HCT116 (cell line): ENCODE measurements at regions not wholly inside any gene's neighbourhood (a gene's known extent, or its start where the extent isn't known, plus 50 kb on each side); places are given as distances from the start of the nearest gene placed in this dataset.

Experiments
- ATAC-seq: fragments of 200-7000 bp; cut with Tn5 transposase; 2 replicates; pipeline ENCODE4 v1.9.1; 2020; ENCODE audit warnings: mild to moderate bottlenecking, moderate library complexity
- BruUV-seq: library from RNA; stranded (reverse); fragments of 400-500 nt; replicated peaks from 2 replicates; lab custom pipeline; 2021; lab: Mats Ljungman, UMichigan
- CTCF ChIA-PET: fragments of 300-600 bp; sonication (Branson Sonifier 250); formaldehyde crosslinking; loops from one replicate; lab custom pipeline; 2021; ENCODE audit warnings: antibody characterized with exemption; lab: Charles Lee
- POLR2A ChIA-PET: fragments of 300-600, 350-600 bp; sonication (Branson Sonifier 250); formaldehyde crosslinking; loops from one replicate; lab custom pipeline; 2021; ENCODE audit warnings: antibody characterized with exemption; lab: Charles Lee
- RAD21 ChIA-PET, 2 experiments: fragments of 300-600 bp; sonication (Branson Sonifier 250); formaldehyde crosslinking; loops; one replicate each; lab custom pipeline; 2023; ENCODE audit warnings: low total read pairs in 2 of 2; ENCODE audit not compliant: uncharacterized antibody in 2 of 2, unreplicated experiment in 2 of 2, low non-redundant PET in 1 of 2; lab: Charles Lee
- DNase-seq: peaks from one replicate; pipeline ENCODE4 v3.0.0-alpha.2; 2010; ENCODE audit warnings: low read depth, low spot score
- H2AFZ ChIP-seq: fragments of 200-600 bp; shearing (Covaris generic), sonication (generic); 2 replicates; pipeline ENCODE4 v1.6.1; 2017; ENCODE audit warnings: low read depth, mixed run types, mixed read lengths, antibody characterized with exemption, low read length; ENCODE audit not compliant: poor library complexity, severe bottlenecking
- H3K27ac ChIP-seq: 2 replicates; pipeline ENCODE4 v1.5.1; 2012; ENCODE audit warnings: low read depth, low read length
- H3K27me3 ChIP-seq: fragments of 200-600 bp; sonication (generic); 2 replicates; pipeline ENCODE4 v1.6.1; 2016; ENCODE audit warnings: mixed run types, low read length, mixed read lengths; ENCODE audit not compliant: insufficient read depth
- H3K36me3 ChIP-seq, 2 experiments: fragments of 200-500 bp in 1 of 2; fragments of 200-600 bp in 1 of 2; sonication (Bioruptor generic) in 1 of 2; sonication (generic) in 1 of 2; 2 replicates each; pipeline versions ENCODE4 v1.5.1 to v1.6.1; 2014 to 2016; ENCODE audit warnings: low read length in 2 of 2, inconsistent platforms in 1 of 2, mixed read lengths in 1 of 2, mixed run types in 1 of 2; ENCODE audit not compliant: insufficient read depth in 2 of 2, control insufficient read depth in 1 of 2
- H3K4me1 ChIP-seq, 2 experiments: fragments of 200-600 bp in 1 of 2; sonication (generic) in 1 of 2; 2 replicates each; pipeline versions ENCODE4 v1.5.1 to v1.6.1; 2012 to 2017; ENCODE audit warnings: low read length in 2 of 2, inconsistent platforms in 1 of 2, mild to moderate bottlenecking in 1 of 2, mixed read lengths in 1 of 2, mixed run types in 1 of 2, moderate library complexity in 1 of 2; ENCODE audit not compliant: insufficient read depth in 2 of 2, control insufficient read depth in 1 of 2
- H3K4me2 ChIP-seq: fragments of 200-600 bp; sonication (generic); 2 replicates; pipeline ENCODE4 v1.6.1; 2017; ENCODE audit warnings: mixed run types, low read length, mixed read lengths
- H3K4me3 ChIP-seq, 2 experiments: fragments of 200-600 bp in 1 of 2; sonication (generic) in 1 of 2; replicated peaks in 1 of 2; 2 replicates each; pipeline ENCODE4 v1.5.1; 2011 to 2016; ENCODE audit warnings: low read length in 2 of 2, control low read depth in 1 of 2, low read depth in 1 of 2, mild to moderate bottlenecking in 1 of 2, mixed read lengths in 1 of 2, mixed run types in 1 of 2
- H3K79me2 ChIP-seq: fragments of 200-600 bp; sonication (generic); 2 replicates; pipeline ENCODE4 v1.6.1; 2017; ENCODE audit warnings: mild to moderate bottlenecking, mixed run types, low read length, moderate library complexity, mixed read lengths; ENCODE audit not compliant: insufficient read depth
- H3K9ac ChIP-seq: fragments of 200-600 bp; sonication (generic); 2 replicates; pipeline ENCODE4 v1.6.1; 2016; ENCODE audit warnings: low read length, mixed read lengths
- H3K9me2 ChIP-seq: fragments of 200-600 bp; sonication (generic), shearing (Covaris generic); 2 replicates; pipeline ENCODE4 v1.6.1; 2017; ENCODE audit warnings: mixed run types, mild to moderate bottlenecking, moderate library complexity; ENCODE audit not compliant: insufficient read depth
- H3K9me3 ChIP-seq, 2 experiments: fragments of 200-500 bp in 1 of 2; fragments of 200-600 bp in 1 of 2; sonication (Bioruptor generic) in 1 of 2; sonication (generic) in 1 of 2; 2 replicates each; pipeline ENCODE4 v1.6.1; 2014 to 2017; ENCODE audit warnings: low read length in 2 of 2, mixed read lengths in 2 of 2, inconsistent platforms in 1 of 2, low read depth in 1 of 2, mild to moderate bottlenecking in 1 of 2, mixed run types in 1 of 2, moderate library complexity in 1 of 2; ENCODE audit not compliant: control insufficient read depth in 1 of 2, insufficient read depth in 1 of 2
- H4K20me1 ChIP-seq: fragments of 200-600 bp; sonication (generic), shearing (Covaris generic); 2 replicates; pipeline ENCODE4 v1.6.1; 2017; ENCODE audit warnings: mixed run types, mild to moderate bottlenecking, moderate library complexity; ENCODE audit not compliant: insufficient read depth
- CBX3 ChIP-seq: IDR thresholded peaks from 2 replicates; pipeline ENCODE4 v1.6.1; 2012; ENCODE audit warnings: low read depth
- CEBPB ChIP-seq: IDR thresholded peaks from 2 replicates; pipeline ENCODE4 v1.6.1; 2012; ENCODE audit warnings: low read depth
- EGR1 ChIP-seq: IDR thresholded peaks from 2 replicates; pipeline ENCODE4 v1.6.1; 2012; ENCODE audit warnings: low read depth
- EZH2 ChIP-seq: fragments of 200-600 bp; sonication (generic); IDR thresholded peaks from 2 replicates; pipeline ENCODE4 v1.6.1; 2017; ENCODE audit warnings: antibody characterized with exemption, mixed run types
- EZH2phosphoT487 ChIP-seq: fragments of 200-600 bp; IDR thresholded peaks from 2 replicates; pipeline ENCODE4 v1.6.1; 2018; ENCODE audit warnings: antibody characterized with exemption, borderline replicate concordance
- FOSL1 ChIP-seq: IDR thresholded peaks from 2 replicates; pipeline ENCODE4 v1.6.1; 2012; ENCODE audit warnings: low read depth
- JUND ChIP-seq: IDR thresholded peaks from 2 replicates; pipeline ENCODE4 v1.6.1; 2012
- POLR2AphosphoS5 ChIP-seq: IDR thresholded peaks from 2 replicates; pipeline ENCODE4 v1.6.1; 2011; ENCODE audit warnings: mild to moderate bottlenecking, low read depth, low read length, moderate library complexity
- RAD21 ChIP-seq: IDR thresholded peaks from 2 replicates; pipeline ENCODE4 v1.6.1; 2012; ENCODE audit warnings: low read depth, mild to moderate bottlenecking
- SIN3A ChIP-seq: IDR thresholded peaks from 2 replicates; pipeline ENCODE4 v1.6.1; 2012; ENCODE audit warnings: low read depth
- SP1 ChIP-seq: IDR thresholded peaks from 2 replicates; pipeline ENCODE4 v1.6.1; 2012; ENCODE audit warnings: low read depth
- SRF ChIP-seq: IDR thresholded peaks from 2 replicates; pipeline ENCODE4 v1.6.1; 2012; ENCODE audit warnings: low read depth
- TCF7L2 ChIP-seq: IDR thresholded peaks from 2 replicates; pipeline ENCODE4 v1.7.0; 2011; ENCODE audit warnings: borderline replicate concordance, inconsistent platforms; ENCODE audit not compliant: insufficient read depth, insufficient read length; ENCODE audit errors: extremely low read depth
- YY1 ChIP-seq: IDR thresholded peaks from 2 replicates; pipeline ENCODE4 v1.6.1; 2011; ENCODE audit warnings: low read length, low read depth, moderate library complexity, mild to moderate bottlenecking; ENCODE audit not compliant: insufficient replicate concordance; ENCODE audit errors: extremely low read depth
- ZFX ChIP-seq: fragments of 450-650 bp; IDR thresholded peaks from 2 replicates; pipeline ENCODE4 v1.6.1; 2017
- ZNF274 ChIP-seq: fragments of 200-500 bp; sonication (Bioruptor generic); IDR thresholded peaks from 2 replicates; pipeline ENCODE4 v1.6.1; 2014; ENCODE audit warnings: mild to moderate bottlenecking, low read depth, low read length, inconsistent platforms
- intact Hi-C: fragments of 100-400 bp; cut with micrococcal nuclease; formaldehyde crosslinking; loops from 2 replicates; pipeline ENCODE4 v1.10.0; 2022
- TF ChIP-seq, protein P1 (sequence below): IDR thresholded peaks from 2 replicates; pipeline ENCODE4 v1.6.1; 2012; ENCODE audit warnings: low read depth
- TF ChIP-seq, protein P2 (sequence below): IDR thresholded peaks from 2 replicates; pipeline ENCODE4 v1.6.1; 2012
- TF ChIP-seq, protein P3 (sequence below): IDR thresholded peaks from 2 replicates; pipeline ENCODE4 v1.6.1; 2012

GRCh38 chr1:79859212-79859948 lies 852.9 kb upstream of the ADGRL4 start:
- Histone ChIP-seq H3K4me3 (no peak overlapping the region), H3K79me2 (no peaks in the 10 kb centered on the region), H3K4me2 (no peak overlapping the region), H3K9me2 (no peaks in the 10 kb centered on the region), H3K4me1 (no peaks in the 10 kb centered on the region), H3K27ac (no peak overlapping the region), H3K27me3 (no peaks in the 10 kb centered on the region), H3K9ac (no peak overlapping the region), H4K20me1 (no peaks in the 10 kb centered on the region), H2AFZ (no peak overlapping the region), H3K9me3 (no peaks in the 10 kb centered on the region), H3K36me3 (no peaks in the 10 kb centered on the region)
- ATAC-seq (no peak), DNase-seq (no peak)
- ChIA-PET POLR2A (no interaction called here), CTCF (no interaction called here), RAD21 (no interaction called here)
- TF ChIP-seq, protein P1, sequence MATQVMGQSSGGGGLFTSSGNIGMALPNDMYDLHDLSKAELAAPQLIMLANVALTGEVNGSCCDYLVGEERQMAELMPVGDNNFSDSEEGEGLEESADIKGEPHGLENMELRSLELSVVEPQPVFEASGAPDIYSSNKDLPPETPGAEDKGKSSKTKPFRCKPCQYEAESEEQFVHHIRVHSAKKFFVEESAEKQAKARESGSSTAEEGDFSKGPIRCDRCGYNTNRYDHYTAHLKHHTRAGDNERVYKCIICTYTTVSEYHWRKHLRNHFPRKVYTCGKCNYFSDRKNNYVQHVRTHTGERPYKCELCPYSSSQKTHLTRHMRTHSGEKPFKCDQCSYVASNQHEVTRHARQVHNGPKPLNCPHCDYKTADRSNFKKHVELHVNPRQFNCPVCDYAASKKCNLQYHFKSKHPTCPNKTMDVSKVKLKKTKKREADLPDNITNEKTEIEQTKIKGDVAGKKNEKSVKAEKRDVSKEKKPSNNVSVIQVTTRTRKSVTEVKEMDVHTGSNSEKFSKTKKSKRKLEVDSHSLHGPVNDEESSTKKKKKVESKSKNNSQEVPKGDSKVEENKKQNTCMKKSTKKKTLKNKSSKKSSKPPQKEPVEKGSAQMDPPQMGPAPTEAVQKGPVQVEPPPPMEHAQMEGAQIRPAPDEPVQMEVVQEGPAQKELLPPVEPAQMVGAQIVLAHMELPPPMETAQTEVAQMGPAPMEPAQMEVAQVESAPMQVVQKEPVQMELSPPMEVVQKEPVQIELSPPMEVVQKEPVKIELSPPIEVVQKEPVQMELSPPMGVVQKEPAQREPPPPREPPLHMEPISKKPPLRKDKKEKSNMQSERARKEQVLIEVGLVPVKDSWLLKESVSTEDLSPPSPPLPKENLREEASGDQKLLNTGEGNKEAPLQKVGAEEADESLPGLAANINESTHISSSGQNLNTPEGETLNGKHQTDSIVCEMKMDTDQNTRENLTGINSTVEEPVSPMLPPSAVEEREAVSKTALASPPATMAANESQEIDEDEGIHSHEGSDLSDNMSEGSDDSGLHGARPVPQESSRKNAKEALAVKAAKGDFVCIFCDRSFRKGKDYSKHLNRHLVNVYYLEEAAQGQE: no peak
- TF ChIP-seq CEBPB: no peak
- TF ChIP-seq EZH2: no peak
- TF ChIP-seq SIN3A: no peak
- TF ChIP-seq SP1: no peak
- TF ChIP-seq, protein P2, sequence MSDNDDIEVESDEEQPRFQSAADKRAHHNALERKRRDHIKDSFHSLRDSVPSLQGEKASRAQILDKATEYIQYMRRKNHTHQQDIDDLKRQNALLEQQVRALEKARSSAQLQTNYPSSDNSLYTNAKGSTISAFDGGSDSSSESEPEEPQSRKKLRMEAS: no peak
- TF ChIP-seq, protein P3, sequence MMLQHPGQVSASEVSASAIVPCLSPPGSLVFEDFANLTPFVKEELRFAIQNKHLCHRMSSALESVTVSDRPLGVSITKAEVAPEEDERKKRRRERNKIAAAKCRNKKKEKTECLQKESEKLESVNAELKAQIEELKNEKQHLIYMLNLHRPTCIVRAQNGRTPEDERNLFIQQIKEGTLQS: no peak
- TF ChIP-seq JUND: no peak
- no peak for TF ChIP-seq POLR2AphosphoS5
- no peak for TF ChIP-seq RAD21
- no peak for TF ChIP-seq ZFX
- TF ChIP-seq ZNF274: no peak
- TF ChIP-seq CBX3: no peak
- TF ChIP-seq EZH2phosphoT487: no peak
- no peak for TF ChIP-seq YY1
- TF ChIP-seq SRF: no peak
- TF ChIP-seq EGR1: no peak
- no peak for TF ChIP-seq TCF7L2
- no peak for TF ChIP-seq FOSL1
- intact Hi-C loops: no loop called here
- no TSS peak for BruUV-seq
